Activated T-cell treated with anti-CD3 and anti-CD28 coated beads, Interleukin-2, amount 50 U/mL, for 72 hours (primary cell): ENCODE measurements at regions not wholly inside any gene's neighbourhood (a gene's known extent, or its start where the extent isn't known, plus 50 kb on each side); places are given as distances from the start of the nearest gene placed in this dataset.
A peak's percentile ranks its signal among the peaks of the same experiment; 100 is the strongest.

ENCODE experiments used
- ATAC-seq, 2 donors: fragments of 150-1000 bp; cut with Tn5 transposase; replicated peaks in 1 of 2; 2 replicates each; pipeline ENCODE4 v1.10.0; 2021; ENCODE audit warnings: moderate library complexity in 2 of 2, mild to moderate bottlenecking in 1 of 2
- DNase-seq, 2 donors: peaks; one replicate each; pipeline ENCODE4 v3.0.0; 2021 to 2022; ENCODE audit warnings: mixed read lengths in 1 of 2
- H3K27ac Mint-ChIP-seq: one replicate; pipeline ENCODE4 v1.8.0; 2022; ENCODE audit warnings: mild to moderate bottlenecking, moderate library complexity, mixed read lengths
- H3K27me3 Mint-ChIP-seq: one replicate; pipeline ENCODE4 v1.8.0; 2022; ENCODE audit warnings: low read depth, mixed read lengths
- H3K36me3 Mint-ChIP-seq, 2 donors: one replicate each; pipeline ENCODE4 v1.8.0; 2022; ENCODE audit warnings: mixed read lengths in 2 of 2, mild to moderate bottlenecking in 1 of 2; ENCODE audit not compliant: insufficient read depth in 2 of 2
- H3K4me1 Mint-ChIP-seq: one replicate; pipeline ENCODE4 v1.8.0; 2022; ENCODE audit warnings: low read depth, mixed read lengths
- H3K4me3 Mint-ChIP-seq, 2 donors: one replicate each; pipeline ENCODE4 v1.8.0; 2022; ENCODE audit warnings: mild to moderate bottlenecking in 2 of 2, mixed read lengths in 2 of 2, moderate library complexity in 2 of 2
- H3K9me3 Mint-ChIP-seq, 2 donors: one replicate each; pipeline ENCODE4 v1.8.0; 2022; ENCODE audit warnings: mixed read lengths in 2 of 2

DNA sequence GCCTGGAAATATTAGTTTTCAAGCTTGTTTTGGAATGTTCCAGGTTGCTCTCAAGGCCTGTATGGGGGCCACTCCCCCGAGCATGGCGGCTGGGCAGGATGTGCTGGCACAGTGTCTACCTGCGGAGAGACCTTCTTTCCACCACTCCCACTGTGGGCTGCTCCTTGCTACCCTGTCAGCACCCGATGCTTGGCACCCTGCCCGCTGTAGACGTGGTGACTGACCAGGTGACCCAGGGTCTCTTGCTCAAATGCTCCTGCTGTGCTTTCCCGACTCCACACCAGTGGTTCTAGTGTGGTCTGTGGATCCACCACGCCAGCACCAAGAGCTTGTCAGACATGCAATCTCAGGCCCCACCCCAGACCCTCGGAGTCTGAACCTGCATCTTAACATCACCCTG, 213.3 kb downstream of the SH3BP4 start:
- no peak overlapping the region for H3K27ac Mint-ChIP-seq
- H3K27me3 Mint-ChIP-seq = peaks cover 9% of the 10 kb centered on the region
- no peaks in the 10 kb centered on the region for H3K4me1 Mint-ChIP-seq
- H3K4me3 Mint-ChIP-seq = no peak overlapping the region
- DNase-seq = no peak
- peaks cover 0 to 3% of the 10 kb centered on the region in 2 donors for H3K36me3 Mint-ChIP-seq
- H3K9me3 Mint-ChIP-seq = peaks cover 3 to 4% of the 10 kb centered on the region in 2 donors
- no peak for ATAC-seq

DNA sequence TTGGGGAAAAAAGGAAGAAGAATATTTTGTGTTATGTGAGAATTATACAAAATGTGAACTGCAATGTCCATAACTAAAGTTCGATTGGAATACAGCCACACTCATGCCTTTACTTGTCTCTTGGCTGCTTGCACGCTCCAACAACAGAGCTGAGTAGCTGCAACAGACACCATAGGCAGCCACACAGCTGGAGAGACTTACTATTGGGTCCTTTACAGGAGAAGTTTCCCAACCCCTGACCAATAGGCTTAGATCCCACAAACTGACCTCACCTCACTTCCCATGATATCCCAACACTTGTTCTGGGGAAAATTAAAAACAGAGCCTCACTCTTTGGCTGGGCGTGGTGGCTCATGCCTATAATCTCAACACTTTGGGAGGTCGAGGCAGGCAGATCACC, 213.8 kb downstream of the SH3BP4 start:
- H3K4me1 Mint-ChIP-seq = no peaks in the 10 kb centered on the region
- no peak overlapping the region for H3K27ac Mint-ChIP-seq
- H3K36me3 Mint-ChIP-seq = peaks cover 0 to 3% of the 10 kb centered on the region in 2 donors
- H3K9me3 Mint-ChIP-seq = peaks cover 3 to 4% of the 10 kb centered on the region in 2 donors
- ATAC-seq (no peak), DNase-seq (no peak)
- no peak overlapping the region for H3K4me3 Mint-ChIP-seq
- peaks cover 9% of the 10 kb centered on the region for H3K27me3 Mint-ChIP-seq

DNA sequence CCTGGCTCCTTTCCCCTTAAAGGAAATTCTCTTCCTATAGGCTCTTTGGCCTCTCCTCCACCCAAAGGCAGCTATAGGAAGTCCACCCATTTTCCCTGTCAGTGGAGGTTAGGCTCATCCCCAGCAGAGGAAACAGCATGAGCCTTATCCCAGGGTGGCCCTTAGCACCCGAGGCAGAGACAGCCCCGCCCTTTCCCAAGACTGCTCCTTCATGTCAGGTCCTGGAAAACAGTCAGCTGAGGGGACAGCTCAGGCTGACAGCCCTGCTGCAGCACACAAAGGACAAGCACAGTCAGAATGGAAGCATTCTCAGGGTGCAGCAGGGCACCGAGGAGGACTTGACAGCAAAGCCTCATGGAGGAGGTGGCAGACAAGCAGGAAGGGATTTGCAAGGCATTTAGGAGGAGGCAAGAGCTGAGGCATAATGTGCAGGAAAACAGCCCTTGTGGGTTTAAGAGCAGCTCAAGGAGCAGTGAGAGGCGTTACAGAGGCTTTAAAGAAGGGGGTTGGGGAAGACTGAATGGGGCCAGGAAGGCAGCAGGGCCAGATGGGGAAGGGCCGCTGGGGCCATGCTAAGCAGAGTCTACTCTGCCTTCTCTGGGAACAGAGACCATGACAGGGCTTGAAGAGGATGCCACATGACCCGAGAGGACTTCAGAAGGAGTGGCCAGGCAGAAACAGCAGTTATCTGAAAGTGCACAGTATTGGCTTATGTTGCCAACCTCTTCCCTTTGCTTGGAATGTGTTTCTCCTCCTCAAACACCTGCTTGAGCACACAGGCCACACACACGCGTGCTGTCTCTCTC, 216.6 kb downstream of the SH3BP4 start:
- Mint-ChIP-seq H3K9me3 (peaks cover 3 to 4% of the 10 kb centered on the region in 2 donors), H3K4me1 (no peaks in the 10 kb centered on the region), H3K27me3 (peaks cover 1% of the 10 kb centered on the region), H3K4me3 (no peak overlapping the region), H3K27ac (no peak overlapping the region), H3K36me3 (peaks cover 0 to 3% of the 10 kb centered on the region in 2 donors)
- ATAC-seq (no peak), DNase-seq (no peak)

DNA sequence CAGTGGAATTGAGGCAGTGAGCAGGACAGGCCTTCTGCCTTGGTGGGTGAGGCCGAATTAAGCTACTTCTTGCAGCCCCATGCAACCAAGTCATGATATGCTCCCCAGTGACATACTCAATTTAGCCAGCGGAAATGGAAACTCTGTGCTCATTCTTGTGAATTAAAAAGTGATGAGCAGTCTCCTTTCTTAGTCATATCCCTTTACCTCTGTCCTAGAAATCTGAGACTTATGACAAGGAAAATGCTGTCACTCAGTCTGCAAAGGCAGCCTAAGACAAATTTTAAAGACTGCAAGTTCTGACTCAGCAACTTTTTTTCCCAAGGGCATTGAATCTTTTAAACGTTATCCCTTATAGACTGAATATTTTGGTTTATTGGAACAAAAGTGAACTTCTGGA, 218.2 kb downstream of the SH3BP4 start:
- Mint-ChIP-seq H3K4me1 (no peaks in the 10 kb centered on the region), H3K9me3 (peaks cover 3 to 4% of the 10 kb centered on the region in 2 donors), H3K27ac (no peak overlapping the region), H3K4me3 (no peak overlapping the region), H3K36me3 (peaks cover 0 to 3% of the 10 kb centered on the region in 2 donors), H3K27me3 (peaks cover 8% of the 10 kb centered on the region)
- DNase-seq = no peak
- ATAC-seq = peak in 1 of 2 donors; percentile 25

DNA sequence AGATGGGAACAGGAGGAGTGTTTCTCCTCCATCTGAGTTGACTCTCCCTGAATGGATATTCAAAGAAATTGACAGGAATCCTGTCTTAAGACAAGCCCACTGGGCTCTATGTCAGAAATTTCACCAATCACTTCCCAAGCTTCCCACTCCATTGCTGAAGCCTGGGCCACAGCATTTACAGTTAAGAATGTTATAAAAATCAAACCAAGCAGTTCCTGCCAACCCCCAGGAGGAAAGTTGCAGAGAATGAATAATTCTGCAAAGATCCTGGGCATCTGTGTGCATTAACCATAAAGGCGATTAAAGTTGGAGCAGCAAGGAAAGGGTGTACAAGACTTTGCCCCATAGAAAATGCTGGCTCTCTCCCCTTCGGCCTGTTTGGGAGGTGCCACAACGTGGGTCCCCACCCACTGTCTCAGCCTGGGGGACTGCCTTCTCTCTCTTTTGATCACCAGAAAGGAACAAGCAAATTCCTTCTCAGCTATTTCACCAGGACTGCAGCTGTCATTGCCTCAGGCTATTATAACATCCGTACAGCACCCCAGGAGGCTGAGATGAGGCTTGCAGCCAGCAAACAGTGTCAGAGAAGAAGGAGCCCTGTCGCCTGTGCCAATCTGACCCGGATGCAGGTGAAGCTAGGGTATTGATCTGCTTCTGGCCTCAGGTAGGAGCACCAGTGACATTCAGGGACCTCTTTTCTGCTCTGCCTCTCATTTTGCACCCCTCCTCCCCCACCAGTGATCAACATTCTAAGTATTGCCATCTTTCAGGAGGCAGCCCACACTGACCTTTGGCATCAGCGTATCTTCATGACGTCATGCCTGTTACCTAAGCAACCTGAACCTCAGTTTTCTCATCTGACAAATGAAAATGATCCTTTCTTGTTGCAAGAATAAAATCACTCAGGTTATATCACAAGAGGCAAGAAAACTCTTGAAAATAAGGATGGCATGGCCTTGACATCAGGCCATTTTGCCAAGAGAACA, 219.0 kb downstream of the SH3BP4 start:
- Mint-ChIP-seq H3K9me3 (peaks cover 3 to 4% of the 10 kb centered on the region in 2 donors), H3K27me3 (peaks cover 8% of the 10 kb centered on the region), H3K4me3 (no peak overlapping the region), H3K4me1 (no peaks in the 10 kb centered on the region), H3K36me3 (peaks cover 0 to 3% of the 10 kb centered on the region in 2 donors), H3K27ac (no peak overlapping the region)
- ATAC-seq (no peak), DNase-seq (no peak)

DNA sequence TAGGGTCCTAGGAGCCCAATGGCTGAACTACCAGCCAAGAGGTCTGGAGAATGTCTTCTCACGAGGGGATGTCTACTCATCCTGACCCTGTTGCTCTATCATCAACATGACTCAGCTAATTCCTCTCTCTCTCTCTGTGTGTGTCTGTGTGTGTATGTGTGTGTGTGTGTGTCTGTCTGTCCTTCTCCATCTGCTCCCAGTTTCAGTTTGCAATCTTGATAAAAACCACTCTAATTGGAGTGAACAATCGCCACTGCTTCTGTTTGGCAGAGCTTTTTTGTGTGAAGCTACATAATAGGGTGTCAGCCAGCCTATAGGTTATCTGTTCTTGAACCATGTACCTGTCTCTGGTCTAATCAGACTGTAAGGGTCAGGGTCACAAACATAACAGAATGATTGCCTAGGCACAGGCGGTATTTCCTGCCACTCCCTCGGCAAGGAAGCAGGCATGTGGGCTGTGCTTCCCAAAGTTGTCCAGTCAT, 219.8 kb downstream of the SH3BP4 start:
- H3K27ac Mint-ChIP-seq = no peak overlapping the region
- peaks cover 3 to 4% of the 10 kb centered on the region in 2 donors for H3K9me3 Mint-ChIP-seq
- no peak overlapping the region for H3K4me3 Mint-ChIP-seq
- DNase-seq (no peak), ATAC-seq (no peak)
- no peaks in the 10 kb centered on the region for H3K4me1 Mint-ChIP-seq
- H3K36me3 Mint-ChIP-seq = peaks cover 0 to 3% of the 10 kb centered on the region in 2 donors
- H3K27me3 Mint-ChIP-seq = peaks cover 8% of the 10 kb centered on the region

DNA sequence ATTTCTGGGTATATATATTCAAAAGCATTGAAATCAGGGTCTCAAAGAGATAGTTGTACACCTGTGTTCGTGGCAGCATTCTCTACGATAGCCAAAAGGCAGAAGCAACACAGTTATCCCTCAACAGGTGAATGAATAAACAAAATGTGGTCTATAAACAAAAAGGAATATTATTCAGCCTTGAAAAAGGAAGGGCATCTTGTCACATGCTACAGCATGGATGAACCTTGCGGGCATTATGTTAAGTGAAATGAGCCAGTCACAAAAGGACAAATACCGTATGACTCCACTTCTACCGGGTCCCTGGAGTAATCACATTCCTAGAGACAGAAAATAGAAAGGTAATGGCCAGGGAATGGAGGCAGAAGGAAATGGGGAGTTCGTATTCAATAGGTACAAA, 228.8 kb downstream of the SH3BP4 start:
- ATAC-seq (no peak), DNase-seq (no peak)
- no peak overlapping the region for H3K4me3 Mint-ChIP-seq
- H3K27ac Mint-ChIP-seq = no peak overlapping the region
- H3K4me1 Mint-ChIP-seq = no peaks in the 10 kb centered on the region
- peaks cover 20% of the 10 kb centered on the region for H3K27me3 Mint-ChIP-seq
- no peaks in the 10 kb centered on the region for H3K36me3 Mint-ChIP-seq
- H3K9me3 Mint-ChIP-seq = no peaks in the 10 kb centered on the region

DNA sequence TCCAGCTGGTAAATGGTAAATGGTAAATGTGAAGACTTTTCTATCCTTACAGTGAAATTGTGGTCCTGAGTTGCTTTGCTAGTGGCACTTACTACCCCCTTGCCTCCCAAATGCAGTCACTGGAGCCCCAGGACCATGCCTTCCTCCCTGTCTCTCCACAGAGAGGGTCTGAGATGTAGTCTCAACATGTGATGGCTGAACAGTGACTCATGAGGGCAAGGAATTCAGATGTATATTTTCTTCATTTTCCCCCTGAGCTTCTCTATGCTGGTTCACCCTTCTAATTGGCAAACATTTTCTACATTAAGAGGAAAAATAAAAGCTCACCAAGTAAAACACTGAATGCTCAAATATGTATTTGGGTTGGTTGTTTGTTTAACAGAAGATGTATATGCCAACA, 232.0 kb downstream of the SH3BP4 start:
- no peak overlapping the region for H3K4me3 Mint-ChIP-seq
- H3K27ac Mint-ChIP-seq = no peak overlapping the region
- ATAC-seq = no peak
- peaks cover 0 to 3% of the 10 kb centered on the region in 2 donors for H3K9me3 Mint-ChIP-seq
- H3K27me3 Mint-ChIP-seq = peaks cover 22% of the 10 kb centered on the region
- no peaks in the 10 kb centered on the region for H3K4me1 Mint-ChIP-seq
- H3K36me3 Mint-ChIP-seq = no peaks in the 10 kb centered on the region
- DNase-seq = no peak

DNA sequence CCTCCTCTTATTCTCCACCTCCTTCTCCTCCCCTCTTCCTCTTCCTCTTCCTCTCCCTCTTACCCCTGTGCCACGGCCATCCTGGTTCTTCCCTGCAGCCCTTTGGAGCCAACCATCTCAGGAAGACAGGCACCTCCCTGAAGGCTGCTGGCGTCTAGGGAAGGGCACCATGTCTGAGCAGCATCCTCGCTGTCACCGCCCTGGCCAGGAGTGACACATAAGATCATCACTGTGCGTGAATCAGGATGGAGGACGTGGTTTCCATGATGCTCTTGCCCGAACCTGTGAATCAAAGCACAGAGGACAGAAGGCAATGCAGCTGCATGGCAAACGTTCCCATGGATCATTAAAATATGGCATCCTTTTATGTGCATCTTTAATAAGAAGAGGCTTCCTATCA, 236.0 kb downstream of the SH3BP4 start:
- DNase-seq = no peak
- Mint-ChIP-seq H3K4me3 (no peak overlapping the region), H3K9me3 (peaks cover 0 to 3% of the 10 kb centered on the region in 2 donors), H3K36me3 (no peaks in the 10 kb centered on the region), H3K4me1 (no peaks in the 10 kb centered on the region), H3K27ac (no peak overlapping the region), H3K27me3 (peaks cover 28% of the 10 kb centered on the region)
- ATAC-seq = no peak

DNA sequence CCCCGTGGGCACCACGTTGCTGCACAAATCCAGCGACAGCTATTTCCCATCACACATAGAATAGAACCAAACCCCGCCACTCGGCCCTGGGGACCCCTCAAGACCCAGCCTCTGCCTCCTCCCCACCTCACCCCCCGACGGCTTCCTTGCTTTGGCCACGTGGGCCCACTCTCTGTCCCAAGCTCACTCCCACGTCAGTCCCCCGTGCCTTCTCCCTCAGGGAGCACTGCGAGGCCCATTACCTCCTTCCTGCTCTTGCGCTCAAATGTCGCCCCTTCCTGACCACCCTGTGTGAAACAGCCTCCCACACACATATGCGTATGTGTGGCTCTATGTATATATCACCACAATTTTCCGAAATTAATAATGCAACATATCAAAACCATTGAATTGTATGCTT, 239.7 kb downstream of the SH3BP4 start:
- H3K27ac Mint-ChIP-seq = no peak overlapping the region
- peaks cover 35% of the 10 kb centered on the region for H3K27me3 Mint-ChIP-seq
- H3K36me3 Mint-ChIP-seq = no peaks in the 10 kb centered on the region
- DNase-seq (no peak), ATAC-seq (no peak)
- peaks cover 0 to 5% of the 10 kb centered on the region in 2 donors for H3K9me3 Mint-ChIP-seq
- H3K4me3 Mint-ChIP-seq = no peak overlapping the region
- H3K4me1 Mint-ChIP-seq = no peaks in the 10 kb centered on the region

DNA sequence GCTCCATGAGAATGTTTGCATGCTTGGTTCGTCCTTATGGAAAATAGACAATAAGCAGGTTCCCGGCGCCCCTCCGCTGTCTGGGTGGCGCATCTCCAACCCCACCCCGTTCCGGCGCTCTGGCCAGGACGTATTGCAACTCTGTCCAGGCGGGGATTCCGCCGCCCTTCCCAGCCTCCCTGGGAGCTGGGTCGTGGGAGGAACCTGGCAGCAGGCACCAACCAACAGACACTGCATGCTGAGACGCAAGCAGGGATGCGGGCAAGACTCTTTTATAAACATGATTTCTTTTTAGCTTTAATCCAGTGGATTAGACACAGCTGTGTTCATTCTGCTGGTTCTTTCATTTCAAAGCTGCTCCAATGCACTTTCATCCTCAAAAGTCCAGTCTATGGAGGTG, 240.2 kb downstream of the SH3BP4 start:
- H3K9me3 Mint-ChIP-seq = peaks cover 0 to 5% of the 10 kb centered on the region in 2 donors
- no peak overlapping the region for H3K4me3 Mint-ChIP-seq
- no peaks in the 10 kb centered on the region for H3K4me1 Mint-ChIP-seq
- ATAC-seq (no peak), DNase-seq (no peak)
- peaks cover 35% of the 10 kb centered on the region for H3K27me3 Mint-ChIP-seq
- H3K36me3 Mint-ChIP-seq = no peaks in the 10 kb centered on the region
- H3K27ac Mint-ChIP-seq = no peak overlapping the region

DNA sequence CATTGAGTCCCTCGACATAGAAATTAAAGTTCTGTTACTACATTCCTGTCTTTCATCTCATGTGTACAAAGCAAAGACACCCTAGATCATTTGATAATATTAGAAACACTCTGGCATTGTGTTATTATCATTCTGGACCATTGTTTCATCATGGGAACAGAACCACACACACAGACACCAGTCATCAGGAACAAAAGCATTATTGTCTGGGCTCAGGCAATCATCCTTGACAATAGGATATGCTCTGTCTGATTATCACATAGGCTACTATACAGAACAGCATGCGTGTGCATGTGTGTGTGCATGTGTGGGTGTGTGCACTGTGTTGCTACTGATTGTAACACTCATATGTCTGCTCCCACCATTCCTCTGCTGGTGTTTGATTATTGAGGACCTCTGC, 242.5 kb downstream of the SH3BP4 start:
- H3K4me3 Mint-ChIP-seq = no peak overlapping the region
- no peaks in the 10 kb centered on the region for H3K4me1 Mint-ChIP-seq
- DNase-seq (no peak), ATAC-seq (no peak)
- H3K27me3 Mint-ChIP-seq = peaks cover 32% of the 10 kb centered on the region
- H3K9me3 Mint-ChIP-seq = peaks cover 0 to 2% of the 10 kb centered on the region in 2 donors
- H3K27ac Mint-ChIP-seq = no peak overlapping the region
- no peaks in the 10 kb centered on the region for H3K36me3 Mint-ChIP-seq

DNA sequence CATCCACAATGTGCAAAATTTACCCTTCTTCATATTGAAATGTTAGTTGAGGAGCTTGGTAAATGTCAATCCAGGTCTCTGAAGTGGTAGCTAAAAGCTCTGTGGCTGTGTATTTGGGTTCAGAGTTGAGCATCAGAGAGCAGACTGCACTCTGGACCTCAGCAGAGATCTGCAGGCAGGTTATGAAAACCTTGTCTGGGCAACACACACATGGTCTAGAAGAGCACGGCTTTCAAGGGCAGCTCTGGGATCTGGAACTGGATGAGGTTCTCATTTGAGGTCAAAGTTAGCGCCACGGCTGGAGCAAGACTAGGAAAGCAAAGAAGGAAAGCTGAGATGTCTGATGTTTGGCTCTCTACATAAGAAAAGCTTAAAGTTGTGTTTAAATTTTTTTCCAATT, 243.0 kb downstream of the SH3BP4 start:
- no peak for DNase-seq
- no peak overlapping the region for H3K4me3 Mint-ChIP-seq
- no peak for ATAC-seq
- H3K9me3 Mint-ChIP-seq = peaks cover 0 to 2% of the 10 kb centered on the region in 2 donors
- H3K4me1 Mint-ChIP-seq = no peaks in the 10 kb centered on the region
- peaks cover 32% of the 10 kb centered on the region for H3K27me3 Mint-ChIP-seq
- H3K27ac Mint-ChIP-seq = no peak overlapping the region
- H3K36me3 Mint-ChIP-seq = no peaks in the 10 kb centered on the region
